Bronchial epithelial cell (primary cell): ENCODE measurements at regions not wholly inside any gene's neighbourhood (a gene's known extent, or its start where the extent isn't known, plus 50 kb on each side); places are given as distances from the start of the nearest gene placed in this dataset.

ENCODE experiments used
- DNase-seq: peaks from one replicate; pipeline ENCODE4 v3.0.0-alpha.2; 2010; ENCODE audit warnings: low read depth
- FAIRE-seq: peaks from 2 replicates; lab custom pipeline; 2011; peaks lifted over from hg19 to GRCh38; lab: Jason Lieb, UNC
- H3K27me3 ChIP-seq: 2 replicates; pipeline ENCODE4 v1.5.1; 2011; ENCODE audit warnings: low read length; ENCODE audit not compliant: control insufficient read depth, insufficient read depth
- H3K36me3 ChIP-seq: 2 replicates; pipeline ENCODE4 v1.5.1; 2011; ENCODE audit warnings: low read length; ENCODE audit not compliant: control insufficient read depth, insufficient read depth
- H3K4me3 ChIP-seq: 2 replicates; pipeline ENCODE4 v1.5.1; 2011; ENCODE audit warnings: mild to moderate bottlenecking, low read depth, low read length, control low read depth
- TF ChIP-seq, protein P1 (sequence below): IDR thresholded peaks from 2 replicates; pipeline ENCODE4 v1.5.1; 2011; ENCODE audit warnings: mild to moderate bottlenecking, moderate library complexity, low read length, control low read depth, inconsistent platforms; ENCODE audit not compliant: insufficient read depth, severe bottlenecking

DNA sequence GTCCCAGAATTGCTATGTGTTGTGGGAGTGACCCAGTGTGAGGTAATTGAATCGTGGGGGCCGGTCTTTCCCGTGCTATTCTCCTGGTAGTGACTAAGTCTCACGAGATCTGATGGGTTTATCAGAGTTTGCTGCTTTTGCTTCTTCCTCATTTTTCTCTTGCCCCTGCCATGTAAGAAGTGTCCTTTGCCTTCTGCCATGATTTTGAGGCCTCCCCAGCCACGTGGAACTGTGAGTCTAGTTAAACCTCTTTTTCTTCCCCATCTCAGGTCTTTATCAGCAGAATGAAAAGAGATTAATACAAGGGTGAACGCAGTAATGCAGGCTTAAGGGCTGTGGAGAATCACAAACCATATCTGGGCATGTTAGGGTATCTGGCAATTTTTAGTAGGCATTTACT, 624.0 kb downstream of the USP25 start:
- no peak for FAIRE-seq

DNA sequence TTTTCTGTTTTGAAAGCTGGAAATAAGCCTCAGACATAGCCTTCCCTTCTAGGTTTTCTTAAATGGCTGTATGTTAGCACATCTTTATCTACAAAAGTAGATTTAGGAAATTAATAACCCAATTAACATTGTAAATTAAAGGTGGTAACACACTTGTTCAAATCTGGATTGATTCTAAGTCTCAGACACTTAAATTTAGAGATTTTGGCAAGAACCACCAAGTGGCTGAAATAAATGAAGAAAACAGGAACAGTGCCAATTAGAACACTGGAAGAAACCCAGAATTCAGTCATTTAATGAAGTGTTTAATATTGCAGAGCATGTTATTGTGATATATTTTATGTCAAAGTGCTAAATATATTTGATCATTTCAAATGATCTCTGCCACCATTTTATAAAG, 628.2 kb downstream of the USP25 start:
- TF ChIP-seq, protein P1, sequence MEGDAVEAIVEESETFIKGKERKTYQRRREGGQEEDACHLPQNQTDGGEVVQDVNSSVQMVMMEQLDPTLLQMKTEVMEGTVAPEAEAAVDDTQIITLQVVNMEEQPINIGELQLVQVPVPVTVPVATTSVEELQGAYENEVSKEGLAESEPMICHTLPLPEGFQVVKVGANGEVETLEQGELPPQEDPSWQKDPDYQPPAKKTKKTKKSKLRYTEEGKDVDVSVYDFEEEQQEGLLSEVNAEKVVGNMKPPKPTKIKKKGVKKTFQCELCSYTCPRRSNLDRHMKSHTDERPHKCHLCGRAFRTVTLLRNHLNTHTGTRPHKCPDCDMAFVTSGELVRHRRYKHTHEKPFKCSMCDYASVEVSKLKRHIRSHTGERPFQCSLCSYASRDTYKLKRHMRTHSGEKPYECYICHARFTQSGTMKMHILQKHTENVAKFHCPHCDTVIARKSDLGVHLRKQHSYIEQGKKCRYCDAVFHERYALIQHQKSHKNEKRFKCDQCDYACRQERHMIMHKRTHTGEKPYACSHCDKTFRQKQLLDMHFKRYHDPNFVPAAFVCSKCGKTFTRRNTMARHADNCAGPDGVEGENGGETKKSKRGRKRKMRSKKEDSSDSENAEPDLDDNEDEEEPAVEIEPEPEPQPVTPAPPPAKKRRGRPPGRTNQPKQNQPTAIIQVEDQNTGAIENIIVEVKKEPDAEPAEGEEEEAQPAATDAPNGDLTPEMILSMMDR = no peak
- no peaks in the 10 kb centered on the region for H3K36me3 ChIP-seq
- FAIRE-seq = no peak
- no peaks in the 10 kb centered on the region for H3K27me3 ChIP-seq
- H3K4me3 ChIP-seq = no peak overlapping the region
- DNase-seq = no peak

More for the DNA sequence above, 624.0 kb downstream of the USP25 start:
- H3K4me3 ChIP-seq = no peak overlapping the region
- TF ChIP-seq, protein P1 = no peak
- DNase-seq = no peak
- no peaks in the 10 kb centered on the region for H3K27me3 ChIP-seq
- H3K36me3 ChIP-seq = no peaks in the 10 kb centered on the region

DNA sequence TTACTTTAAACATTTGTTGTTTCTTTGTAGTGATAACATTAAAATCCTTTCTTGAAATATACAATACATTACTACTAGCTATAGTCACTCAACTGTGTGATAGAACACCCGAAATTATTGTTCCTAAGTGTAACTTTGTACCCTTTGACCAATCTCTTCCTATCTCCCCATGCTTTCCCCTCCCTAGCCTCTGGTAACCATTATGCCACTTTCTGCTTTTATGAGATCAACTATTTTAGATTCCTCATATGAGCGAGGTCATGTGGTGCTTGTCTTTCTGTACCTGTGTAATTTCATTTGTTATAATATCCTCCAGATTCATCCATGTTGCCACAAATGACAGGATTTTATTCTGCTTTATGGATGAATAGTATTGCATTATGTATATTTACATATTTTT, 629.0 kb downstream of the USP25 start:
- no peak for DNase-seq
- H3K27me3 ChIP-seq = no peaks in the 10 kb centered on the region
- no peak for FAIRE-seq
- no peaks in the 10 kb centered on the region for H3K36me3 ChIP-seq
- H3K4me3 ChIP-seq = no peak overlapping the region
- TF ChIP-seq, protein P1 = no peak

DNA sequence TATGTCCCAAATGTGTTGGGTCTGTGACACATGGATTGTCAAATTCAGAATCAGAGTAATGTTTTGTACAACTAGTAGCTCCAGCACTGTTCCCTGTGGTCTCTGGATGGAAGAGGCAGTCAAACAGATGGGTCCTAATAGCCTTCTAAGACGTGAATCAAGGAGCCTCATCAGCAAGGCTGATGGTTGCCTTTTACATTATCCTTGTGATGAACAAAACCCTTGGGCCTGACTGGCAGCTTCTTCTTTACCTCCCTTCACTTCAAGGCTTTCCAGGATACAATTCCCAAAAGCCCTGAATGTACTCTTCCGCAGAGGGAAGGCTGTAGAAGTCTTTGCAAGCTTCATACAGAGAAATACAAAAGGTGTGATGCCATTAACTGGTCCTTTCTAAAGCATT, 633.3 kb downstream of the USP25 start:
- FAIRE-seq (no peak), DNase-seq (no peak)
- H3K27me3 ChIP-seq = no peaks in the 10 kb centered on the region
- H3K36me3 ChIP-seq = no peaks in the 10 kb centered on the region
- H3K4me3 ChIP-seq = no peak overlapping the region
- TF ChIP-seq, protein P1 = no peak

DNA sequence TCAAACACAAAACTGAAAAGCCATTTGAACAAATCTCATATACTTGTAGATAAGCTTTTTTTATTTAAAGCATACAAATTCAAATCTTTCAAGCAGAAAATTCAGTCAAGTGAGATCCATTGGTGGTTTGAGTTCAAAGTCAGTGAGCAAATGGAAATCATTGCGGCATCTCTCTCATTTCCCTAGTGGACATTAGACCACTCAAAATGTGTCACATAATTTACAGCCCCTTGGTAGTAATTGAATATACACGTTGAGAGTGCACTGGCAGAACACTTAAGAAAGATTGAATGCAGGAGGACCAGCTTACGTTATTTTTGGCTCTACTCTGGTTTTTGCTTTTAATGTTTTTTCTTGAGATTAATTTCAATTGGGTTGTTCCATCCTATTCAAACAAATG, 633.7 kb downstream of the USP25 start:
- Histone ChIP-seq H3K36me3 (no peaks in the 10 kb centered on the region), H3K27me3 (no peaks in the 10 kb centered on the region), H3K4me3 (no peak overlapping the region)
- FAIRE-seq = no peak
- no peak for DNase-seq
- TF ChIP-seq, protein P1 = no peak

DNA sequence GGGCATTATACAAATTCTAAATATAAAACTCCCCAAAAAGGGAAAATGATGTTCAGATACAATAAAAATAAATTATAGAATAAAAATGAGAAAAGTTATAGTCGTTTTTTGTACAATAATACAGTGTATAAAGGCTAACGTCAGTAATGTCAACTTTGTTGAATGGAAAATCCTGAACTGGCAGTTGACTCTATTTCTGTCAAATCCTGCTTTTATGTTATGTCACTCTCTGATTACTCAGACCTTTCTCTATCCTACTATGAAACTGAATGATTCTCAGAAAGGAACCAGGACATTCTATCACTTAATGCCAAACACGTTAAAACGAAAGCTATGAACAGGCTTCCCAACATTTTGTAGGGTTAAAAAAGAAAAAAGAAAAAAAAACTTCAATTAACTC, 636.4 kb downstream of the USP25 start:
- FAIRE-seq (no peak), DNase-seq (no peak)
- no peaks in the 10 kb centered on the region for H3K36me3 ChIP-seq
- TF ChIP-seq, protein P1 = no peak
- no peaks in the 10 kb centered on the region for H3K27me3 ChIP-seq
- no peak overlapping the region for H3K4me3 ChIP-seq
